ENCODE measurements at regions not wholly inside any gene's neighbourhood (a gene's known extent, or its start where the extent isn't known, plus 50 kb on each side); places are given as distances from the start of the nearest gene placed in this dataset.

- no peak for TF ChIP-seq CTCF (IDR thresholded peaks at IDR 0.05)
- no peak for TF ChIP-seq ZFX (IDR thresholded peaks at IDR 0.05; ENCODE audit: borderline replicate concordance)
- H3K27ac ChIP-seq, result no peak overlapping the region
These were observed 99.0 kb upstream of the GJB5 start for GRCh38 chr1:34655875-34656240.

DNA sequence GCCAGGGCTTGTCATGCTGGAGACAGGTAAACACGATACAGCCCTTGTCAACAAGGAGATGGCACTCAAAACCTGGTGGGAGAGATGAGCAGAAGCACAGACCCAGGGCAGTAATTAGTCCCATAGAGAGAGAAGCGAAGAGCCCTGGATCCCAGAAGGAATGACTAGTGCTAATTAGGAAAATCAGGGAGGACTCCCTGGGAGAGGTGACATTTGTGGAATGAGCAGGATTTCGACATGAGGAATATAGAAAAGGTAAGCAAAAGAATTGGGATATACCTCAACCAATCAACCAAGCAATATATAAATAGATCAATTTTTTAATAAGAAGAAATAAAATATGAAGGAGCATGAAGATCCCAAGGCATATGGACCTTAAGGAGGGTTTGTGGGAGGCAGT, 98.5 kb upstream of the GJB5 start:
- no peak overlapping the region for H3K27ac ChIP-seq
- no peak for TF ChIP-seq CTCF (IDR thresholded peaks at IDR 0.05)
- TF ChIP-seq ZFX (IDR thresholded peaks at IDR 0.05; ENCODE audit: borderline replicate concordance), result no peak

DNA sequence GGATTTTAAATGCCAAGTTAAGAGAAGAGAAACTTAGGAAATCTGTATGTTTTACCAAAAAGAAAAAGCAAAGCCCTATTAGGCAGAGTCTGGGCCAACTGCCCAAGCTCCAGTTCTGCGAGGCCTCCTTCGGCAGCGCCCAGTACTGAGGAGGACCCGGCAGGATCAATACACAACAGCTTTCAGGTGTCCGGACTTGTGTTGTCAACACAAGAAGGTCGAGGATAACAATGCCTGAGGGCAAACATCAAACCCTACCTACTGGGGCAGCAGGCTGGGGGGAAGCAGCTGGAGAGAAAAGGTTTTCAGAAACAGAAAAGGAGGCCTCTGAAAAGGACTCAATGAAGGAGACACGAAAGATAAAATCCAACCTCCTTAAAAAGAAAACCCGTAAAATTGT, 98.1 kb upstream of the GJB5 start:
- TF ChIP-seq CTCF (IDR thresholded peaks at IDR 0.05) (no peak), ZFX (IDR thresholded peaks at IDR 0.05; ENCODE audit: borderline replicate concordance) (no peak)
- H3K27ac ChIP-seq, result no peak overlapping the region

- TF ChIP-seq ZFX (IDR thresholded peaks at IDR 0.05; ENCODE audit: borderline replicate concordance), result no peak
- no peak for TF ChIP-seq CTCF (IDR thresholded peaks at IDR 0.05)
- no peak overlapping the region for H3K27ac ChIP-seq
These were observed 97.6 kb upstream of the GJB5 start for GRCh38 chr1:34657266-34657665.

DNA sequence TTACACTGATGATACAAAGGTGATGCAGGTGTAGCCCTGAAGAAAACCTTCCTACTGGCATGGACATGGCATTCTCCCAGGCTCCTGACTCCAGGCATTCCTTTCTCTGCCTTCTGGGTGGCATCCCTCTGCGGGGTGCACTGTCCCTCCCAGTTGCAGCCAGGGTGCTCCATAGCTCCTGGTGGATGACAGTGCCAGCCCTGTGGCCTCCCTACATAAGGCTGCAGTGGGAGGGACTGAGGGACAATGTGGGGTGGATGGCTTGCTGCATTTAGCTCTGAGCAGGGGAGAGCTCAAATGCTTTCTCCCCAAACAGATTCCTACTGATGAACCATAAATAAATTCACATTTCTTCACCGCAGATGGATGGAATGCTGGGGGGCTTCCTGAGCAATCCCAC, 97.0 kb upstream of the GJB5 start:
- TF ChIP-seq CTCF (IDR thresholded peaks at IDR 0.05) (no peak), ZFX (IDR thresholded peaks at IDR 0.05; ENCODE audit: borderline replicate concordance) (no peak)
- no peak overlapping the region for H3K27ac ChIP-seq

DNA sequence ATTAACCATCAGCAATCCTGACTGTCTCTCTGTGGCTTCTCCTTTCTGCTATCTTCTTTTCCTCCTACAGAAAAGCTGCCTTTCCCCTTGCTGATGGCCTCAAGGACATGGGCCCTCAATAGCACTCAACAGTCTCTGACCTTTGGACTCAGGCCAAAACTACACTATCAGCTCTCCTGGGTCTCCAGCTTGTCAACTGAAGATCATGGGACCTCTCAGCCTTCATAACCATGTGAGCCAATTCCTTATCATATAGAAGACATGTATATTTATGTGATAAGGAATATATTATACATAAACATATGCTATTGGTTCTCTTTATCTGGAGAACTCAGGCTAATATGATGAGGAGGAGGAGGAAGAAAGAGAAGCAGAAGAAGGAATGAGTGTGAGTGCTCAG, 91.8 kb upstream of the GJB5 start:
- TF ChIP-seq ZFX (IDR thresholded peaks at IDR 0.05; ENCODE audit: borderline replicate concordance) (no peak), CTCF (IDR thresholded peaks at IDR 0.05) (no peak)
- H3K27ac ChIP-seq, result no peak overlapping the region

- no peak for TF ChIP-seq CTCF (IDR thresholded peaks at IDR 0.05)
- TF ChIP-seq ZFX (IDR thresholded peaks at IDR 0.05; ENCODE audit: borderline replicate concordance), result no peak
- H3K27ac ChIP-seq, result no peak overlapping the region
These were observed 86.8 kb upstream of the GJB5 start for GRCh38 chr1:34668063-34668462.
